Astrocyte (in vitro differentiated cells and primary cell): ENCODE measurements at regions not wholly inside any gene's neighbourhood (a gene's known extent, or its start where the extent isn't known, plus 50 kb on each side); places are given as distances from the start of the nearest gene placed in this dataset.

Source experiments
- EZH2 ChIP-seq: IDR thresholded peaks from 2 replicates; pipeline ENCODE4 v1.6.1; 2012; ENCODE audit warnings: mild to moderate bottlenecking, low read length, inconsistent platforms; ENCODE audit not compliant: insufficient read depth
- TF ChIP-seq, protein P1 (sequence below): IDR thresholded peaks from 2 replicates; pipeline ENCODE4 v1.5.1; 2011; ENCODE audit warnings: low read depth, mild to moderate bottlenecking, inconsistent platforms, low read length, moderate library complexity; ENCODE audit not compliant: insufficient read depth

DNA sequence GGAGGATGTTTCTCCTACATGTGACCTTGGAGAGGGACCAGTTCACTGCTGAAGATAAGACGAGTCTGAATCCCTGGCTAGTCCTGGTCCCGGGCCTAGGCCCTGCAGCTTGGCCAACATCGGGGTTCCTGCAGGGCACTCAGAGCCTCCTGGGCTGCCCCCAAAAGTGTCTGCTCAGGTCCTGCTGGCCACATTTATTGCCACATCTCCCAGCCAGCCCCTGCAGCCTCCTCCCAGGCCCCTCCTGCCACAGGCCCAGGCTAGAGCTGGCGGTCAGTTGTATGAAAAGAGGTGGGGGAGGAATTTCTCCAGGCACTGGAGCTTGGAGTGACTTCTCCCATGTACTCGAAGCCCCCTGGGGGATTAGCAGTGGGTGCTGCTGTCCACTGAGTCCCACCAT, 56.5 kb upstream of the PPARA start:
- TF ChIP-seq, protein P1, sequence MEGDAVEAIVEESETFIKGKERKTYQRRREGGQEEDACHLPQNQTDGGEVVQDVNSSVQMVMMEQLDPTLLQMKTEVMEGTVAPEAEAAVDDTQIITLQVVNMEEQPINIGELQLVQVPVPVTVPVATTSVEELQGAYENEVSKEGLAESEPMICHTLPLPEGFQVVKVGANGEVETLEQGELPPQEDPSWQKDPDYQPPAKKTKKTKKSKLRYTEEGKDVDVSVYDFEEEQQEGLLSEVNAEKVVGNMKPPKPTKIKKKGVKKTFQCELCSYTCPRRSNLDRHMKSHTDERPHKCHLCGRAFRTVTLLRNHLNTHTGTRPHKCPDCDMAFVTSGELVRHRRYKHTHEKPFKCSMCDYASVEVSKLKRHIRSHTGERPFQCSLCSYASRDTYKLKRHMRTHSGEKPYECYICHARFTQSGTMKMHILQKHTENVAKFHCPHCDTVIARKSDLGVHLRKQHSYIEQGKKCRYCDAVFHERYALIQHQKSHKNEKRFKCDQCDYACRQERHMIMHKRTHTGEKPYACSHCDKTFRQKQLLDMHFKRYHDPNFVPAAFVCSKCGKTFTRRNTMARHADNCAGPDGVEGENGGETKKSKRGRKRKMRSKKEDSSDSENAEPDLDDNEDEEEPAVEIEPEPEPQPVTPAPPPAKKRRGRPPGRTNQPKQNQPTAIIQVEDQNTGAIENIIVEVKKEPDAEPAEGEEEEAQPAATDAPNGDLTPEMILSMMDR = no peak
- TF ChIP-seq EZH2 = no peak
